Fibroblast of villous mesenchyme (primary cell): ENCODE measurements at regions not wholly inside any gene's neighbourhood (a gene's known extent, or its start where the extent isn't known, plus 50 kb on each side); places are given as distances from the start of the nearest gene placed in this dataset.

Experiments
- DNase-seq: peaks from one replicate; pipeline ENCODE4 v3.0.0-alpha.2; 2010; ENCODE audit warnings: low read depth
- H3K4me3 ChIP-seq: 2 replicates; pipeline ENCODE4 v1.5.1; 2011; ENCODE audit warnings: low read depth, mild to moderate bottlenecking, low read length
- CTCF ChIP-seq: IDR thresholded peaks from 2 replicates; pipeline ENCODE4 v1.5.1; 2012; ENCODE audit warnings: low read depth, mild to moderate bottlenecking, low read length; ENCODE audit not compliant: insufficient read depth

- DNase-seq: no peak
- no peak for TF ChIP-seq CTCF
- H3K4me3 ChIP-seq: no peak overlapping the region
Measured at GRCh38 chr16:73909529-73910035, 387.0 kb upstream of the PSMD7 start.

GRCh38 chr16:73891129-73891542, 405.5 kb upstream of the PSMD7 start:
- DNase-seq: no peak
- H3K4me3 ChIP-seq: no peak overlapping the region
- no peak for TF ChIP-seq CTCF

- DNase-seq: no peak
- no peak overlapping the region for H3K4me3 ChIP-seq
- TF ChIP-seq CTCF: no peak
Measured at GRCh38 chr16:73890186-73891128, 406.2 kb upstream of the PSMD7 start.

- H3K4me3 ChIP-seq: no peak overlapping the region
- DNase-seq: no peak
- no peak for TF ChIP-seq CTCF
Measured at GRCh38 chr16:73888840-73889490, 407.6 kb upstream of the PSMD7 start.

- no peak for DNase-seq
- H3K4me3 ChIP-seq: no peak overlapping the region
- no peak for TF ChIP-seq CTCF
Measured at GRCh38 chr16:73887911-73888310, 408.7 kb upstream of the PSMD7 start.

- no peak overlapping the region for H3K4me3 ChIP-seq
- TF ChIP-seq CTCF: no peak
Measured at GRCh38 chr16:73886426-73886825, 410.2 kb upstream of the PSMD7 start.

More at GRCh38 chr16:73886426-73886825, 410.2 kb upstream of the PSMD7 start:
- no peak for DNase-seq
